ENCODE measurements at regions not wholly inside any gene's neighbourhood (a gene's known extent, or its start where the extent isn't known, plus 50 kb on each side); places are given as distances from the start of the nearest gene placed in this dataset.

- TF ChIP-seq EZH2 (IDR thresholded peaks at IDR 0.05; ENCODE audit: borderline replicate concordance, low read length): no peak
- no peak for TF ChIP-seq CTCF (IDR thresholded peaks at IDR 0.05; ENCODE audit: low read length)
These were observed 1179.7 kb downstream of the GATA3 start for GRCh38 chr10:9234191-9234590.
